ENCODE measurements at regions not wholly inside any gene's neighbourhood (a gene's known extent, or its start where the extent isn't known, plus 50 kb on each side); places are given as distances from the start of the nearest gene placed in this dataset.

- intact Hi-C loops (cut with DNase I; ENCODE audit: low total_unique reads) = no loop called here
- WGBS, 2 donors = 0 to 69% methylated on average over 1 of the region's 1 CpG
- TF ChIP-seq POLR2A (IDR thresholded peaks at IDR 0.05) = no peak
- TF ChIP-seq CTCF (IDR thresholded peaks at IDR 0.05) = no peak
- no peak overlapping the region for H3K4me3 ChIP-seq (ENCODE audit: low read depth, poor library complexity, severe bottlenecking)
- DNase-seq (ENCODE audit: low spot score in 2 of 2) = no peak
Measured at GRCh38 chr2:5353565-5353964, 338.6 kb upstream of the SOX11 start.

- intact Hi-C loops (cut with DNase I; ENCODE audit: low total_unique reads) = no loop called here
- WGBS, 2 donors = 64 to 65% methylated on average over 6 of the region's 6 CpGs
- H3K4me3 ChIP-seq (ENCODE audit: low read depth, poor library complexity, severe bottlenecking) = no peak overlapping the region
- TF ChIP-seq POLR2A (IDR thresholded peaks at IDR 0.05) = no peak
- no peak for TF ChIP-seq CTCF (IDR thresholded peaks at IDR 0.05)
- no peak for DNase-seq (ENCODE audit: low spot score in 2 of 2)
Measured at GRCh38 chr2:5359397-5359796, 332.8 kb upstream of the SOX11 start.

- no peak overlapping the region for H3K4me3 ChIP-seq (ENCODE audit: low read depth, poor library complexity, severe bottlenecking)
- intact Hi-C loops (cut with DNase I; ENCODE audit: low total_unique reads) = no loop called here
- TF ChIP-seq CTCF (IDR thresholded peaks at IDR 0.05) = no peak
- TF ChIP-seq POLR2A (IDR thresholded peaks at IDR 0.05) = no peak
- 79 to 80% methylated on average over 9 of the region's 9 CpGs for WGBS, 2 donors
- no peak for DNase-seq (ENCODE audit: low spot score in 2 of 2)
Measured at GRCh38 chr2:5360081-5360480, 332.1 kb upstream of the SOX11 start.

GRCh38 chr2:5364361-5364760, 327.8 kb upstream of the SOX11 start:
- intact Hi-C loops (cut with DNase I; ENCODE audit: low total_unique reads) = no loop called here
- no peak for DNase-seq (ENCODE audit: low spot score in 2 of 2)
- 87 to 94% methylated on average over 4 of the region's 4 CpGs for WGBS, 2 donors
- H3K4me3 ChIP-seq (ENCODE audit: low read depth, poor library complexity, severe bottlenecking) = no peak overlapping the region
- no peak for TF ChIP-seq POLR2A (IDR thresholded peaks at IDR 0.05)
- no peak for TF ChIP-seq CTCF (IDR thresholded peaks at IDR 0.05)

GRCh38 chr2:5365871-5366461, 326.2 kb upstream of the SOX11 start:
- TF ChIP-seq CTCF (IDR thresholded peaks at IDR 0.05) = no peak
- no peak for TF ChIP-seq POLR2A (IDR thresholded peaks at IDR 0.05)
- no peak overlapping the region for H3K4me3 ChIP-seq (ENCODE audit: low read depth, poor library complexity, severe bottlenecking)
- DNase-seq (ENCODE audit: low spot score in 2 of 2) = no peak
- 27% methylated on average over 20 of the region's 20 CpGs for WGBS, 2 donors
- intact Hi-C loops (cut with DNase I; ENCODE audit: low total_unique reads) = no loop called here

- 60 to 67% methylated on average over 6 of the region's 6 CpGs for WGBS, 2 donors
- TF ChIP-seq CTCF (IDR thresholded peaks at IDR 0.05) (no peak), POLR2A (IDR thresholded peaks at IDR 0.05) (no peak)
- no peak for DNase-seq (ENCODE audit: low spot score in 2 of 2)
- intact Hi-C loops (cut with DNase I; ENCODE audit: low total_unique reads) = no loop called here
- no peak overlapping the region for H3K4me3 ChIP-seq (ENCODE audit: low read depth, poor library complexity, severe bottlenecking)
Measured at GRCh38 chr2:5367321-5367720, 324.9 kb upstream of the SOX11 start.

All from lower leg skin (tissue), 4 donors.